H9 (cell line): ENCODE measurements at regions not wholly inside any gene's neighbourhood (a gene's known extent, or its start where the extent isn't known, plus 50 kb on each side); places are given as distances from the start of the nearest gene placed in this dataset.

Source experiments
- DNase-seq: peaks from one replicate; pipeline ENCODE4 v3.0.0-alpha.2; 2017
- H2AFZ ChIP-seq: one replicate; pipeline ENCODE4 v1.6.1; 2013; ENCODE audit warnings: mild to moderate bottlenecking, low read length, control low read depth, moderate library complexity
- H2AK5ac ChIP-seq: 2 replicates; pipeline ENCODE4 v1.6.1; 2013; ENCODE audit warnings: low read length, control low read depth, mixed read lengths; ENCODE audit not compliant: insufficient read length
- H2BK120ac ChIP-seq: one replicate; pipeline ENCODE4 v1.6.1; 2013; ENCODE audit warnings: low read depth, mild to moderate bottlenecking, low read length, control low read depth, inconsistent platforms; ENCODE audit not compliant: poor library complexity, severe bottlenecking
- H2BK12ac ChIP-seq: 2 replicates; pipeline ENCODE4 v1.6.1; 2013; ENCODE audit warnings: low read length, control low read depth, mixed read lengths, low read depth; ENCODE audit not compliant: insufficient read length
- H2BK15ac ChIP-seq: 2 replicates; pipeline ENCODE4 v1.6.1; 2013; ENCODE audit warnings: low read depth, low read length, control low read depth
- H2BK20ac ChIP-seq: one replicate; pipeline ENCODE4 v1.6.1; 2013; ENCODE audit warnings: low read depth, mild to moderate bottlenecking, low read length, control low read depth, inconsistent platforms; ENCODE audit not compliant: poor library complexity, severe bottlenecking
- H2BK5ac ChIP-seq: 2 replicates; pipeline ENCODE4 v1.6.1; 2013; ENCODE audit warnings: low read length, control low read depth, mixed read lengths; ENCODE audit not compliant: insufficient read length
- H3K14ac ChIP-seq: 2 replicates; pipeline ENCODE4 v1.6.1; 2013; ENCODE audit warnings: low read length, control low read depth; ENCODE audit not compliant: insufficient read depth
- H3K18ac ChIP-seq: 2 replicates; pipeline ENCODE4 v1.6.1; 2013; ENCODE audit warnings: low read depth, mild to moderate bottlenecking, mixed read lengths, low read length, control low read depth; ENCODE audit not compliant: insufficient read length
- H3K23ac ChIP-seq: 2 replicates; pipeline ENCODE4 v1.6.1; 2013; ENCODE audit warnings: low read length, control low read depth, mixed read lengths, low read depth; ENCODE audit not compliant: insufficient read length
- H3K23me2 ChIP-seq: 2 replicates; pipeline ENCODE4 v1.6.1; 2013; ENCODE audit warnings: low read depth, mild to moderate bottlenecking, mixed read lengths, low read length, control low read depth; ENCODE audit not compliant: insufficient read length, poor library complexity, severe bottlenecking
- H3K27ac ChIP-seq: 2 replicates; pipeline ENCODE4 v1.5.1; 2013; ENCODE audit warnings: low read length, control low read depth, mixed read lengths, low read depth; ENCODE audit not compliant: insufficient read length
- H3K27me3 ChIP-seq: 2 replicates; pipeline ENCODE4 v1.6.1; 2013; ENCODE audit warnings: low read length, control low read depth, inconsistent platforms; ENCODE audit not compliant: insufficient read depth
- H3K4ac ChIP-seq: 2 replicates; pipeline ENCODE4 v1.6.1; 2013; ENCODE audit warnings: low read depth, mild to moderate bottlenecking, control low read depth, inconsistent platforms, low read length, moderate library complexity
- H3K4me1 ChIP-seq: 2 replicates; pipeline ENCODE4 v1.6.1; 2013; ENCODE audit warnings: low read length, control low read depth, inconsistent platforms; ENCODE audit not compliant: insufficient read depth
- H3K4me2 ChIP-seq: 2 replicates; pipeline ENCODE4 v1.6.1; 2013; ENCODE audit warnings: low read length, control low read depth, mixed read lengths; ENCODE audit not compliant: insufficient read length, insufficient read depth
- H3K56ac ChIP-seq: 2 replicates; pipeline ENCODE4 v1.6.1; 2013; ENCODE audit warnings: low read depth, mild to moderate bottlenecking, mixed read lengths, low read length, control low read depth; ENCODE audit not compliant: insufficient read length
- H3K79me1 ChIP-seq: 2 replicates; pipeline ENCODE4 v1.6.1; 2013; ENCODE audit warnings: low read depth, mild to moderate bottlenecking, moderate library complexity, low read length, control low read depth, inconsistent platforms; ENCODE audit not compliant: insufficient read depth, poor library complexity, severe bottlenecking
- H3K79me2 ChIP-seq: 2 replicates; pipeline ENCODE4 v1.6.1; 2013; ENCODE audit warnings: low read length, control low read depth, inconsistent platforms; ENCODE audit not compliant: insufficient read depth
- H3K9ac ChIP-seq: 2 replicates; pipeline ENCODE4 v1.6.1; 2013; ENCODE audit warnings: low read length, control low read depth, mixed read lengths; ENCODE audit not compliant: insufficient read length; ENCODE audit errors: extremely low read depth
- H3K9me3 ChIP-seq: one replicate; pipeline ENCODE4 v1.6.1; 2013; ENCODE audit warnings: low read depth, low read length, inconsistent platforms; ENCODE audit not compliant: control insufficient read depth
- H3T11ph ChIP-seq: one replicate; pipeline ENCODE4 v1.6.1; 2013; ENCODE audit warnings: mild to moderate bottlenecking, low read length, control low read depth, inconsistent platforms
- H4K20me1 ChIP-seq: one replicate; pipeline ENCODE4 v1.6.1; 2013; ENCODE audit not compliant: control insufficient read depth, insufficient read length, insufficient read depth
- H4K5ac ChIP-seq: 2 replicates; pipeline ENCODE4 v1.6.1; 2013; ENCODE audit warnings: low read depth, mild to moderate bottlenecking, mixed read lengths, low read length, control low read depth; ENCODE audit not compliant: insufficient read length
- H4K8ac ChIP-seq: replicated peaks from 2 replicates; pipeline ENCODE4 v1.6.1; 2013; ENCODE audit warnings: low read length, control low read depth, mixed read lengths, low read depth; ENCODE audit not compliant: insufficient read length
- H4K91ac ChIP-seq: 2 replicates; pipeline ENCODE4 v1.6.1; 2013; ENCODE audit warnings: low read depth, mild to moderate bottlenecking, moderate library complexity, mixed read lengths, low read length, control low read depth; ENCODE audit not compliant: insufficient read length
- H3K27ac Mint-ChIP-seq, 3 experiments: 2 replicates in 2 of 3; 3 replicates in 1 of 3; pipeline ENCODE4 v1.8.0; 2020 to 2021; ENCODE audit warnings: mixed read lengths in 3 of 3, mild to moderate bottlenecking in 1 of 3, moderate library complexity in 1 of 3
- H3K27me3 Mint-ChIP-seq: 2 replicates; pipeline ENCODE4 v1.8.0; 2021; ENCODE audit warnings: low read depth, mild to moderate bottlenecking, moderate library complexity, mixed read lengths
- H3K36me3 Mint-ChIP-seq, 3 experiments: 2 replicates in 2 of 3; 3 replicates in 1 of 3; pipeline ENCODE4 v1.8.0; 2020 to 2021; ENCODE audit warnings: low read depth in 3 of 3, mixed read lengths in 3 of 3; ENCODE audit not compliant: insufficient read depth in 1 of 3
- H3K4me1 Mint-ChIP-seq, 2 experiments: 2 replicates each; pipeline ENCODE4 v1.8.0; 2020; ENCODE audit warnings: mixed read lengths in 2 of 2
- H3K4me3 Mint-ChIP-seq, 2 experiments: 2 replicates in 1 of 2; 3 replicates in 1 of 2; pipeline ENCODE4 v1.8.0; 2020 to 2021; ENCODE audit warnings: mild to moderate bottlenecking in 2 of 2, mixed read lengths in 2 of 2, moderate library complexity in 1 of 2
- H3K9me3 Mint-ChIP-seq, 2 experiments: 2 replicates in 1 of 2; 3 replicates in 1 of 2; pipeline ENCODE4 v1.8.0; 2020; ENCODE audit warnings: mild to moderate bottlenecking in 2 of 2, mixed read lengths in 2 of 2, moderate library complexity in 1 of 2
- WGBS: extraction: QIAGEN DNeasy Blood & Tissue Kit; methylation state at CpG from one replicate; pipeline ENCODE4 v1.1.7; 2013; ENCODE audit warnings: missing lambda C conversion rate, low lambda C conversion rate, mixed read lengths; ENCODE audit not compliant: insufficient read length; ENCODE audit errors: extremely low coverage; 5-methylcytosine and 5-hydroxymethylcytosine counted together
- TF ChIP-seq, protein P1 (sequence below): fragments of 200-600 bp; sonication (generic); conservative IDR thresholded peaks from 3 replicates; pipeline ENCODE4 v1.8.0; 2021; ENCODE audit warnings: antibody characterized with exemption, mild to moderate bottlenecking

DNA sequence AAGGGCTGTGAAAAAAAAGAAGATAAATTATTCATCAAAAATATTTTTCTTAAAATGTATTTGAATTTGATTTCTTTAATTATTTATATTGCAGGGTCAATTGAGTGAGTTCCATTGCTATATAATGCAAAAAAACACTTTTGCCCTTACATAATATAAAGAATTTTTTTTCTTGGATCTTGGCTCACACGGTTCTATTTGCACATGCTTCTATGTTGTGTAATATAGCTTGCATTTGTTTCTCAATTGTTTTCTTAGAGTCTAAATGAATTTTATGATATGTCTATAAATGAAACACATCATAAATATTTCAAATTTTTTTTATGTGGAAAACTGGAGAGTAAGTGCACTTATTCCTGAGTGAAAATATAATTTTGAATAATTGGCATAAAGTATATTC, 694.2 kb downstream of the SLC6A15 start:
- no peak overlapping the region for H3K4ac ChIP-seq
- no peak overlapping the region for H2BK120ac ChIP-seq
- no peak overlapping the region for H3K56ac ChIP-seq
- no peak overlapping the region for H3K27ac ChIP-seq
- no peak overlapping the region for H3K4me2 ChIP-seq
- H3K79me2 ChIP-seq, result no peaks in the 10 kb centered on the region
- H4K8ac ChIP-seq, result no peak overlapping the region
- H4K91ac ChIP-seq, result no peak overlapping the region
- TF ChIP-seq, protein P1, sequence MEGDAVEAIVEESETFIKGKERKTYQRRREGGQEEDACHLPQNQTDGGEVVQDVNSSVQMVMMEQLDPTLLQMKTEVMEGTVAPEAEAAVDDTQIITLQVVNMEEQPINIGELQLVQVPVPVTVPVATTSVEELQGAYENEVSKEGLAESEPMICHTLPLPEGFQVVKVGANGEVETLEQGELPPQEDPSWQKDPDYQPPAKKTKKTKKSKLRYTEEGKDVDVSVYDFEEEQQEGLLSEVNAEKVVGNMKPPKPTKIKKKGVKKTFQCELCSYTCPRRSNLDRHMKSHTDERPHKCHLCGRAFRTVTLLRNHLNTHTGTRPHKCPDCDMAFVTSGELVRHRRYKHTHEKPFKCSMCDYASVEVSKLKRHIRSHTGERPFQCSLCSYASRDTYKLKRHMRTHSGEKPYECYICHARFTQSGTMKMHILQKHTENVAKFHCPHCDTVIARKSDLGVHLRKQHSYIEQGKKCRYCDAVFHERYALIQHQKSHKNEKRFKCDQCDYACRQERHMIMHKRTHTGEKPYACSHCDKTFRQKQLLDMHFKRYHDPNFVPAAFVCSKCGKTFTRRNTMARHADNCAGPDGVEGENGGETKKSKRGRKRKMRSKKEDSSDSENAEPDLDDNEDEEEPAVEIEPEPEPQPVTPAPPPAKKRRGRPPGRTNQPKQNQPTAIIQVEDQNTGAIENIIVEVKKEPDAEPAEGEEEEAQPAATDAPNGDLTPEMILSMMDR, result no peak
- no peaks in the 10 kb centered on the region for H3K4me1 Mint-ChIP-seq
- WGBS, result no CpG with 5 or more reads among the region's 1 CpG
- H2AK5ac ChIP-seq, result no peak overlapping the region
- H3T11ph ChIP-seq, result no peak overlapping the region
- H3K36me3 Mint-ChIP-seq, result no peaks in the 10 kb centered on the region; a peak in 1 of 7 replicates
- no peak overlapping the region for H2BK5ac ChIP-seq
- no peak overlapping the region for H3K4me3 Mint-ChIP-seq
- no peak overlapping the region for H2BK15ac ChIP-seq
- no peak overlapping the region for H3K14ac ChIP-seq
- H3K9me3 Mint-ChIP-seq, result peaks cover 0 to 2% of the 10 kb centered on the region in 2 experiments; a peak in 1 of 5 replicates
- no peaks in the 10 kb centered on the region for H3K9me3 ChIP-seq
- no peak overlapping the region for H2AFZ ChIP-seq
- H4K20me1 ChIP-seq, result no peaks in the 10 kb centered on the region
- no peak overlapping the region for H3K27ac Mint-ChIP-seq
- no peaks in the 10 kb centered on the region for H3K4me1 ChIP-seq
- H3K18ac ChIP-seq, result no peak overlapping the region
- H3K27me3 ChIP-seq, result no peaks in the 10 kb centered on the region
- H3K23me2 ChIP-seq, result no peaks in the 10 kb centered on the region
- no peak overlapping the region for H4K5ac ChIP-seq
- no peak overlapping the region for H3K9ac ChIP-seq
- no peak for DNase-seq
- H2BK20ac ChIP-seq, result no peak overlapping the region
- no peak overlapping the region for H2BK12ac ChIP-seq
- H3K23ac ChIP-seq, result no peak overlapping the region
- no peaks in the 10 kb centered on the region for H3K79me1 ChIP-seq
- H3K27me3 Mint-ChIP-seq, result no peaks in the 10 kb centered on the region
